ENCODE measurements at regions not wholly inside any gene's neighbourhood (a gene's known extent, or its start where the extent isn't known, plus 50 kb on each side); places are given as distances from the start of the nearest gene placed in this dataset.
A peak's percentile ranks its signal among the peaks of the same experiment; 100 is the strongest.

GRCh38 chr14:34051966-34052657 lies 101.2 kb upstream of the EGLN3 start (continued):
- no peak for TF ChIP-seq TOPORS (CRISPR knock-in tag; IDR thresholded peaks at IDR 0.05)
- TF ChIP-seq NRL (CRISPR knock-in tag; IDR thresholded peaks at IDR 0.05; ENCODE audit: borderline replicate concordance) = no peak
- no peak for TF ChIP-seq KDM5B (CRISPR knock-in tag; IDR thresholded peaks at IDR 0.05; ENCODE audit: borderline replicate concordance)
- TF ChIP-seq CCDC6 (CRISPR knock-in tag; IDR thresholded peaks at IDR 0.05) = no peak
- no peak for TF ChIP-seq MAF1 (CRISPR knock-in tag; IDR thresholded peaks at IDR 0.05; ENCODE audit: borderline replicate concordance)
- TF ChIP-seq RORA (CRISPR knock-in tag; IDR thresholded peaks at IDR 0.05) = no peak
- TF ChIP-seq SALL2 (CRISPR knock-in tag; IDR thresholded peaks at IDR 0.05) = no peak
- no peak for TF ChIP-seq ZFY (CRISPR knock-in tag; IDR thresholded peaks at IDR 0.05)
- TF ChIP-seq CHCHD3 (CRISPR knock-in tag; IDR thresholded peaks at IDR 0.05) = no peak
- TF ChIP-seq MYC (CRISPR knock-in tag; IDR thresholded peaks at IDR 0.05; ENCODE audit: borderline replicate concordance) = no peak
- no peak for TF ChIP-seq NFE2L1 (CRISPR knock-in tag; IDR thresholded peaks at IDR 0.05; ENCODE audit: borderline replicate concordance)
- no peak for TF ChIP-seq ZNF234 (CRISPR knock-in tag; conservative IDR thresholded peaks at IDR 0.05)
- no peak for TF ChIP-seq ZNF816 (CRISPR knock-in tag; IDR thresholded peaks at IDR 0.05; ENCODE audit: borderline replicate concordance)
- peak; percentile 95 for TF ChIP-seq HOMEZ (CRISPR knock-in tag; IDR thresholded peaks at IDR 0.05; ENCODE audit: low read depth)
- TF ChIP-seq AHDC1 (CRISPR knock-in tag; IDR thresholded peaks at IDR 0.05; ENCODE audit: borderline replicate concordance) = peak; percentile 80
- peak in 1 of 2 experiments; percentile 53; a peak in 1 of 4 replicates for TF ChIP-seq ATF4 (CRISPR knock-in tag; IDR thresholded peaks at IDR 0.05)
- 0 out of 2 replicates have a peak, but pooled peaks have one; percentile 25 for TF ChIP-seq AFF4 (CRISPR knock-in tag; IDR thresholded peaks at IDR 0.05)

Data from HepG2 (cell line).